ENCODE measurements at regions not wholly inside any gene's neighbourhood (a gene's known extent, or its start where the extent isn't known, plus 50 kb on each side); places are given as distances from the start of the nearest gene placed in this dataset.
"Not testable (repeated sequence)": the region's sequence is repeated elsewhere in the genome, so short reads cannot be mapped to it uniquely, and the experiment has no call there.

GRCh38 chr9:83130541-83130940 lies 67.6 kb upstream of the RASEF start:
- 71 to 81% (median 74%) methylated on average over 2 of the region's 2 CpGs for WGBS, 4 donors
- ATAC-seq = no peak
- Histone ChIP-seq H3K4me3 (no peak overlapping the region), H3K27ac (no peak overlapping the region), H3K27me3 (no peaks in the 10 kb centered on the region), H3K9me3 (peaks cover 0 to 14% (median 7%) of the 10 kb centered on the region in 12 donors), H3K4me1 (no peaks in the 10 kb centered on the region), H3K36me3 (no peaks in the 10 kb centered on the region)
- intact Hi-C loops (cut with DNase I) = loop anchor here in 1 of 10 donors (10.0 kb wide), 1 partner anchor 64 kb away; no protein-coding TSS in a partner anchor
- no peak for TF ChIP-seq POLR2A (IDR thresholded peaks at IDR 0.05)
- TF ChIP-seq CTCF (IDR thresholded peaks at IDR 0.05) = no peak
- no peak for DNase-seq

- intact Hi-C loops (cut with DNase I) = no loop called here
- TF ChIP-seq POLR2A (IDR thresholded peaks at IDR 0.05) = no peak
- TF ChIP-seq CTCF (IDR thresholded peaks at IDR 0.05) = no peak
- Histone ChIP-seq H3K27me3 (peaks cover 0 to 5% (median 0%) of the 10 kb centered on the region in 9 donors), H3K27ac (no peak overlapping the region), H3K9me3 (peaks cover 0 to 14% (median 7%) of the 10 kb centered on the region in 12 donors), H3K36me3 (no peaks in the 10 kb centered on the region), H3K4me3 (no peak overlapping the region), H3K4me1 (no peaks in the 10 kb centered on the region)
- 42 to 66% (median 59%) methylated on average over 2 of the region's 2 CpGs for WGBS, 4 donors
- ATAC-seq = no peak
- DNase-seq = no peak
Measured at GRCh38 chr9:83125671-83126070, 62.7 kb upstream of the RASEF start.

GRCh38 chr9:83119873-83120272 lies 56.9 kb upstream of the RASEF start:
- TF ChIP-seq CTCF (IDR thresholded peaks at IDR 0.05) (no peak), POLR2A (IDR thresholded peaks at IDR 0.05) (no peak)
- Histone ChIP-seq H3K4me1 (no peaks in the 10 kb centered on the region), H3K36me3 (no peaks in the 10 kb centered on the region), H3K27me3 (peaks cover 0 to 5% (median 0%) of the 10 kb centered on the region in 9 donors), H3K4me3 (no peak overlapping the region), H3K27ac (no peak overlapping the region), H3K9me3 (peaks cover 0 to 2% (median 0%) of the 10 kb centered on the region in 12 donors)
- no peak for DNase-seq
- intact Hi-C loops (cut with DNase I) = no loop called here
- WGBS, 4 donors = 88 to 97% (median 93%) methylated on average over 2 of the region's 2 CpGs
- no peak for ATAC-seq

GRCh38 chr9:83116026-83116425 lies 53.1 kb upstream of the RASEF start:
- intact Hi-C loops (cut with DNase I) = no loop called here
- Histone ChIP-seq H3K36me3 (no peaks in the 10 kb centered on the region), H3K27ac (no peak overlapping the region), H3K9me3 (peaks cover 0 to 26% (median 7%) of the 10 kb centered on the region in 12 donors), H3K4me1 (no peaks in the 10 kb centered on the region), H3K27me3 (no peaks in the 10 kb centered on the region), H3K4me3 (no peak overlapping the region)
- ATAC-seq (no peak), DNase-seq (no peak)
- WGBS, 4 donors = 15 to 32% (median 17%) methylated on average over 1 of the region's 1 CpG
- TF ChIP-seq CTCF (IDR thresholded peaks at IDR 0.05) (no peak), POLR2A (IDR thresholded peaks at IDR 0.05) (no peak)

GRCh38 chr9:83113445-83113844 lies 50.5 kb upstream of the RASEF start:
- H3K9me3 ChIP-seq = peaks cover 0 to 26% (median 7%) of the 10 kb centered on the region in 12 donors
- intact Hi-C loops (cut with DNase I); ATAC-seq; DNase-seq; H3K36me3 ChIP-seq; H3K27ac ChIP-seq; H3K4me1 ChIP-seq; H3K4me3 ChIP-seq; H3K27me3 ChIP-seq: not testable (repeated sequence)
- 87 to 97% (median 92%) methylated on average over 6 of the region's 6 CpGs for WGBS, 4 donors

Measured in heart left ventricle (tissue), 16 donors.